GM12878 (cell line): ENCODE measurements at regions not wholly inside any gene's neighbourhood (a gene's known extent, or its start where the extent isn't known, plus 50 kb on each side); places are given as distances from the start of the nearest gene placed in this dataset.

ENCODE experiments used
- BHLHE40 ChIP-seq, 2 experiments: fragments of 450-650 bp in 1 of 2; IDR thresholded peaks; 2 replicates each; pipeline ENCODE4 v1.6.1; 2011 to 2017; ENCODE audit warnings: low read depth in 2 of 2, borderline replicate concordance in 1 of 2, improper control_type of control experiment in 1 of 2, low read length in 1 of 2, mild to moderate bottlenecking in 1 of 2
- EP300 ChIP-seq, 2 experiments: fragments of 150-350 bp in 1 of 2; IDR thresholded peaks; 2 replicates each; pipeline ENCODE4 v1.6.1; 2011 to 2012; ENCODE audit warnings: low read depth in 2 of 2, low read length in 2 of 2, borderline replicate concordance in 1 of 2, improper control_type of control experiment in 1 of 2, inconsistent platforms in 1 of 2; ENCODE audit not compliant: control insufficient read depth in 1 of 2
- ESRRA ChIP-seq: IDR thresholded peaks from 2 replicates; pipeline ENCODE4 v1.6.1; 2012; ENCODE audit warnings: mild to moderate bottlenecking, low read length, improper control_type of control experiment
- GABPA ChIP-seq: IDR thresholded peaks from 2 replicates; pipeline ENCODE4 v1.6.1; 2014; ENCODE audit warnings: antibody characterized with exemption, low read depth, mild to moderate bottlenecking, inconsistent platforms
- MAX ChIP-seq: IDR thresholded peaks from 2 replicates; pipeline ENCODE4 v1.6.1; 2012; ENCODE audit warnings: low read depth, low read length, improper control_type of control experiment
- MEF2A ChIP-seq: IDR thresholded peaks from 2 replicates; pipeline ENCODE4 v1.6.1; 2011; ENCODE audit warnings: low read depth, mild to moderate bottlenecking, low read length, moderate library complexity; ENCODE audit not compliant: insufficient read depth
- MTA2 ChIP-seq: fragments of 450-650 bp; IDR thresholded peaks from 2 replicates; pipeline ENCODE4 v1.6.1; 2016; ENCODE audit warnings: low read depth, mild to moderate bottlenecking, moderate library complexity
- NFYB ChIP-seq: IDR thresholded peaks from 2 replicates; pipeline ENCODE4 v1.6.1; 2011; ENCODE audit warnings: low read depth, mild to moderate bottlenecking, low read length, improper control_type of control experiment, moderate library complexity; ENCODE audit not compliant: insufficient read depth
- POLR2AphosphoS5 ChIP-seq: IDR thresholded peaks from 2 replicates; pipeline ENCODE4 v1.6.1; 2011; ENCODE audit warnings: mild to moderate bottlenecking, low read length, inconsistent platforms
- RAD21 ChIP-seq: IDR thresholded peaks from 2 replicates; pipeline ENCODE4 v1.6.1; 2011; ENCODE audit warnings: mild to moderate bottlenecking, low read depth, low read length, moderate library complexity; ENCODE audit not compliant: insufficient read depth
- SUZ12 ChIP-seq: fragments of 200-600 bp; sonication (generic); IDR thresholded peaks from one replicate; pipeline ENCODE4 v1.6.1; 2018; ENCODE audit warnings: antibody characterized with exemption, mild to moderate bottlenecking; ENCODE audit not compliant: unreplicated experiment
- TF ChIP-seq, protein P1 (sequence below), 3 experiments: IDR thresholded peaks in 2 of 3; conservative IDR thresholded peaks in 1 of 3; 2 replicates each; pipeline ENCODE4 v1.5.1; 2011; ENCODE audit warnings: low read depth in 3 of 3, low read length in 3 of 3, mild to moderate bottlenecking in 3 of 3, control low read depth in 2 of 3, moderate library complexity in 2 of 3, inconsistent platforms in 1 of 3, mixed read lengths in 1 of 3; ENCODE audit not compliant: control insufficient read depth in 2 of 3, insufficient read depth in 1 of 3; ENCODE audit errors: extremely low read depth in 1 of 3
- TF ChIP-seq, protein P2 (sequence below): IDR thresholded peaks from 2 replicates; pipeline ENCODE4 v1.6.1; 2011; ENCODE audit warnings: low read depth, low read length, improper control_type of control experiment, borderline replicate concordance

DNA sequence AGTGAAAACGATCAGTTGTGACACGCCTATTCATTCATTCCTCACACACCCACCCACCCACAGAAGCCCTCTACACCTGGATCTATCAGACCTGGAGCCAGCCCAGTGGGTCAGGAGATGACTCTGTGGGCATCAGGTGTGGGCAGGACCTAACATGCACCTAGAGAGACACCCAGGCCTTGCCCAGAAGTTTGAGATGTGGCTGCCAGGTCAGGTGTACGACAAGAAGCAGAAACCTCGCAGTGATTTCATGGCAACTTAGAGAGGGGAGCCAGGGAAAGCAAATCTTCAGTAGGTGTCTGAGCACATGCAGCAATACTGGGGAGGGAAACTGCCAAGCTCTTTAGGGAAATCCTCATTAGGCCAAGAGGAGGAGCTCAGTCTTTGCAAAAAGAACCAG, 264.7 kb upstream of the ROPN1 start:
- TF ChIP-seq RAD21 (no peak), POLR2AphosphoS5 (no peak), GABPA (no peak), EP300 (IDR thresholded peaks at IDR 0.05; ENCODE audit: borderline replicate concordance in 1 of 2, control insufficient read depth in 1 of 2, low read depth in 2 of 2, low read length in 2 of 2) (no peak), NFYB (no peak), MTA2 (no peak), MAX (no peak), BHLHE40 (IDR thresholded peaks at IDR 0.05; ENCODE audit: borderline replicate concordance in 1 of 2, low read depth in 2 of 2, low read length in 1 of 2) (no peak), SUZ12 (no peak), MEF2A (no peak), ESRRA (no peak)
- TF ChIP-seq, protein P1, sequence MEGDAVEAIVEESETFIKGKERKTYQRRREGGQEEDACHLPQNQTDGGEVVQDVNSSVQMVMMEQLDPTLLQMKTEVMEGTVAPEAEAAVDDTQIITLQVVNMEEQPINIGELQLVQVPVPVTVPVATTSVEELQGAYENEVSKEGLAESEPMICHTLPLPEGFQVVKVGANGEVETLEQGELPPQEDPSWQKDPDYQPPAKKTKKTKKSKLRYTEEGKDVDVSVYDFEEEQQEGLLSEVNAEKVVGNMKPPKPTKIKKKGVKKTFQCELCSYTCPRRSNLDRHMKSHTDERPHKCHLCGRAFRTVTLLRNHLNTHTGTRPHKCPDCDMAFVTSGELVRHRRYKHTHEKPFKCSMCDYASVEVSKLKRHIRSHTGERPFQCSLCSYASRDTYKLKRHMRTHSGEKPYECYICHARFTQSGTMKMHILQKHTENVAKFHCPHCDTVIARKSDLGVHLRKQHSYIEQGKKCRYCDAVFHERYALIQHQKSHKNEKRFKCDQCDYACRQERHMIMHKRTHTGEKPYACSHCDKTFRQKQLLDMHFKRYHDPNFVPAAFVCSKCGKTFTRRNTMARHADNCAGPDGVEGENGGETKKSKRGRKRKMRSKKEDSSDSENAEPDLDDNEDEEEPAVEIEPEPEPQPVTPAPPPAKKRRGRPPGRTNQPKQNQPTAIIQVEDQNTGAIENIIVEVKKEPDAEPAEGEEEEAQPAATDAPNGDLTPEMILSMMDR (IDR thresholded peaks at IDR 0.05 in 2 of 3, conservative IDR thresholded peaks at IDR 0.05 in 1 of 3; ENCODE audit: control insufficient read depth in 2 of 3, extremely low read depth in 1 of 3, insufficient read depth in 1 of 3, low read depth in 3 of 3, low read length in 3 of 3), result no peak
- TF ChIP-seq, protein P2, sequence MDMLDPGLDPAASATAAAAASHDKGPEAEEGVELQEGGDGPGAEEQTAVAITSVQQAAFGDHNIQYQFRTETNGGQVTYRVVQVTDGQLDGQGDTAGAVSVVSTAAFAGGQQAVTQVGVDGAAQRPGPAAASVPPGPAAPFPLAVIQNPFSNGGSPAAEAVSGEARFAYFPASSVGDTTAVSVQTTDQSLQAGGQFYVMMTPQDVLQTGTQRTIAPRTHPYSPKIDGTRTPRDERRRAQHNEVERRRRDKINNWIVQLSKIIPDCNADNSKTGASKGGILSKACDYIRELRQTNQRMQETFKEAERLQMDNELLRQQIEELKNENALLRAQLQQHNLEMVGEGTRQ, result no peak
